Fibroblast of lung (primary cell): ENCODE measurements at regions not wholly inside any gene's neighbourhood (a gene's known extent, or its start where the extent isn't known, plus 50 kb on each side); places are given as distances from the start of the nearest gene placed in this dataset.

Experiments used
- DNase-seq, 2 donors: peaks; one replicate each; pipeline versions ENCODE4 v3.0.0 to v3.0.0-alpha.2; 2010; ENCODE audit warnings: low read depth in 2 of 2
- H2AFZ ChIP-seq: 2 replicates; pipeline ENCODE4 v1.5.1; 2012; ENCODE audit warnings: low read length, control low read depth, inconsistent platforms
- H3K27ac ChIP-seq: 2 replicates; pipeline ENCODE4 v1.5.1; 2011; ENCODE audit warnings: low read length, control low read depth; ENCODE audit not compliant: insufficient read depth
- H3K27me3 ChIP-seq: 2 replicates; pipeline ENCODE4 v1.5.1; 2011; ENCODE audit warnings: mild to moderate bottlenecking, low read length; ENCODE audit not compliant: control insufficient read depth, insufficient read depth
- H3K36me3 ChIP-seq: 2 replicates; pipeline ENCODE4 v1.5.1; 2011; ENCODE audit warnings: low read length; ENCODE audit not compliant: control insufficient read depth, insufficient read depth
- H3K4me1 ChIP-seq: 2 replicates; pipeline ENCODE4 v1.5.1; 2011; ENCODE audit warnings: low read length; ENCODE audit not compliant: control insufficient read depth, insufficient read depth; ENCODE audit errors: extremely low read depth
- H3K4me2 ChIP-seq: 2 replicates; pipeline ENCODE4 v1.5.1; 2011; ENCODE audit warnings: low read length, control low read depth; ENCODE audit not compliant: insufficient read depth; ENCODE audit errors: extremely low read depth
- H3K4me3 ChIP-seq, 4 experiments: fragments of 200-600 bp in 1 of 4; sonication (generic) in 1 of 4; replicated peaks in 1 of 4; 2 replicates each; pipeline ENCODE4 v1.5.1; 2011 to 2016; ENCODE audit warnings: low read length in 4 of 4, low read depth in 3 of 4, mild to moderate bottlenecking in 3 of 4, control low read depth in 2 of 4, inconsistent platforms in 1 of 4, mixed read lengths in 1 of 4; ENCODE audit not compliant: insufficient read depth in 1 of 4; ENCODE audit errors: control extremely low read depth in 1 of 4
- H3K79me2 ChIP-seq: 2 replicates; pipeline ENCODE4 v1.5.1; 2012; ENCODE audit warnings: mild to moderate bottlenecking, low read length, inconsistent platforms; ENCODE audit not compliant: control insufficient read depth, insufficient read depth
- H3K9ac ChIP-seq: 2 replicates; pipeline ENCODE4 v1.5.1; 2011; ENCODE audit warnings: mild to moderate bottlenecking, low read length, control low read depth; ENCODE audit not compliant: insufficient read depth
- H3K9me3 ChIP-seq: 2 replicates; pipeline ENCODE4 v1.5.1; 2012; ENCODE audit warnings: low read depth, low read length; ENCODE audit not compliant: control insufficient read depth, insufficient read depth
- H4K20me1 ChIP-seq: 2 replicates; pipeline ENCODE4 v1.5.1; 2011; ENCODE audit warnings: low read length; ENCODE audit not compliant: control insufficient read depth, insufficient read depth; ENCODE audit errors: extremely low read depth
- EZH2 ChIP-seq: IDR thresholded peaks from 2 replicates; pipeline ENCODE4 v1.5.1; 2012; ENCODE audit warnings: low read length, control low read depth, mild to moderate bottlenecking; ENCODE audit errors: missing control alignments
- TF ChIP-seq, protein P1 (sequence below), 2 donors: IDR thresholded peaks in 1 of 2; conservative IDR thresholded peaks in 1 of 2; 1 replicate in 1 of 2; 2 replicates in 1 of 2; pipeline ENCODE4 v1.5.1; 2011 to 2012; ENCODE audit warnings: low read length in 2 of 2, control low read depth in 1 of 2, inconsistent platforms in 1 of 2, low read depth in 1 of 2, mild to moderate bottlenecking in 1 of 2

DNA sequence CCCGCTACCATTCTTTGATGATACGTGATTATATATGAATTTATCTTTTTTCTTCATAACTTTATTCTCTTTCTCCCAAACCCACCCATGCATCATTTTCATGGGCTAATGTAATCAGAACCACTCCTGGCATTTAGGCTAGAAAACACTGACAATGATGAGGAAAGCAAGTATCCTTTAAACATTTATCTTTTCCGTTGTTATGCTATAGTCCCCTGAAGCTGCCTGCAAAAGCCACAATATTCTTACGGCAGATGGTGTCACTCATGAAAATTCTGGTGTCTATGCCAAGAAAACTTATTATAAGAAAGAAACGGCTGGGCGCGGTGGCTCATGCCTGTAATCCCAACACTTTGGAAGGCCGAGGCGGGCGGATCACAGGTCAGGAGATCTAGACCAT lies 221.8 kb upstream of the CTAGE1 start:
- Histone ChIP-seq H3K4me3 (no peak overlapping the region), H3K9me3 (no peaks in the 10 kb centered on the region), H3K27me3 (no peaks in the 10 kb centered on the region), H2AFZ (no peak overlapping the region), H3K4me2 (peak overlapping the region; percentile 44), H3K79me2 (no peaks in the 10 kb centered on the region), H4K20me1 (no peaks in the 10 kb centered on the region), H3K4me1 (peaks cover 9% of the 10 kb centered on the region), H3K36me3 (no peaks in the 10 kb centered on the region), H3K9ac (no peak overlapping the region), H3K27ac (peak overlapping the region; percentile 39)
- peak; percentile 51 to 74 for DNase-seq
- TF ChIP-seq, protein P1, sequence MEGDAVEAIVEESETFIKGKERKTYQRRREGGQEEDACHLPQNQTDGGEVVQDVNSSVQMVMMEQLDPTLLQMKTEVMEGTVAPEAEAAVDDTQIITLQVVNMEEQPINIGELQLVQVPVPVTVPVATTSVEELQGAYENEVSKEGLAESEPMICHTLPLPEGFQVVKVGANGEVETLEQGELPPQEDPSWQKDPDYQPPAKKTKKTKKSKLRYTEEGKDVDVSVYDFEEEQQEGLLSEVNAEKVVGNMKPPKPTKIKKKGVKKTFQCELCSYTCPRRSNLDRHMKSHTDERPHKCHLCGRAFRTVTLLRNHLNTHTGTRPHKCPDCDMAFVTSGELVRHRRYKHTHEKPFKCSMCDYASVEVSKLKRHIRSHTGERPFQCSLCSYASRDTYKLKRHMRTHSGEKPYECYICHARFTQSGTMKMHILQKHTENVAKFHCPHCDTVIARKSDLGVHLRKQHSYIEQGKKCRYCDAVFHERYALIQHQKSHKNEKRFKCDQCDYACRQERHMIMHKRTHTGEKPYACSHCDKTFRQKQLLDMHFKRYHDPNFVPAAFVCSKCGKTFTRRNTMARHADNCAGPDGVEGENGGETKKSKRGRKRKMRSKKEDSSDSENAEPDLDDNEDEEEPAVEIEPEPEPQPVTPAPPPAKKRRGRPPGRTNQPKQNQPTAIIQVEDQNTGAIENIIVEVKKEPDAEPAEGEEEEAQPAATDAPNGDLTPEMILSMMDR (conservative IDR thresholded peaks at IDR 0.05 in 1 of 2, IDR thresholded peaks at IDR 0.05 in 1 of 2; ENCODE audit: low read depth in 1 of 2, low read length in 2 of 2) = no peak
- no peak for TF ChIP-seq EZH2

DNA sequence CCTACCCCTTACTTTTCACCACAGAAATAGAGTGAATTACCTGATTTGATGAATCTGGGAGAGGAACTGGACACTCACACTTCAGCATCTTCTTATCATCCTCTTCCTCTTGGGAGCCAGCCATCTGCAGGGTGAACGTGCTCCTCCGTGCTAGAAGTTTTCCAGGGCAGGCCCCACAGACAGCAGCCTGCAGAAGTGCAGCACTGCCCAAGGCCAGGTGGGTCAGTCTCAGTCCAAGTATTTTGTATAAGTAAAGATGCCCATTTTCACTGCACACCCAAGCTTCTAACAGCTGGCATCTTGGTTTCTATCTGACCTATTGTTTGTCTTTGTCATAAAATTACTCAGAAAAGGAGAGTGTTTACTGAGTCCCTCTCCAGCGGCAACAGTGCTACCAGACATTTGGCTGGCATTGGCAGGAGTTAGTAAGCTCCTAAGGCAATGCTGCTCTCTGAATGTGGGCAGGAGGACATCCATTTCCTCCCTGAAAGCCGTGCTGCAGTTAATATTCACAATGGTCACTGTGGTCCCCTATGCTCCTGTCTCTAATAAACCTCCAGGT lies 222.6 kb upstream of the CTAGE1 start:
- peaks cover 9% of the 10 kb centered on the region for H3K4me1 ChIP-seq
- H4K20me1 ChIP-seq = no peaks in the 10 kb centered on the region
- H3K27me3 ChIP-seq = no peaks in the 10 kb centered on the region
- no peak overlapping the region for H3K9ac ChIP-seq
- no peaks in the 10 kb centered on the region for H3K9me3 ChIP-seq
- DNase-seq = no peak
- H3K4me2 ChIP-seq = no peak overlapping the region
- no peak overlapping the region for H2AFZ ChIP-seq
- H3K36me3 ChIP-seq = no peaks in the 10 kb centered on the region
- TF ChIP-seq, protein P1 (conservative IDR thresholded peaks at IDR 0.05 in 1 of 2, IDR thresholded peaks at IDR 0.05 in 1 of 2; ENCODE audit: low read depth in 1 of 2, low read length in 2 of 2) = no peak
- TF ChIP-seq EZH2 = no peak
- H3K27ac ChIP-seq = no peak overlapping the region
- no peak overlapping the region for H3K4me3 ChIP-seq
- no peaks in the 10 kb centered on the region for H3K79me2 ChIP-seq

DNA sequence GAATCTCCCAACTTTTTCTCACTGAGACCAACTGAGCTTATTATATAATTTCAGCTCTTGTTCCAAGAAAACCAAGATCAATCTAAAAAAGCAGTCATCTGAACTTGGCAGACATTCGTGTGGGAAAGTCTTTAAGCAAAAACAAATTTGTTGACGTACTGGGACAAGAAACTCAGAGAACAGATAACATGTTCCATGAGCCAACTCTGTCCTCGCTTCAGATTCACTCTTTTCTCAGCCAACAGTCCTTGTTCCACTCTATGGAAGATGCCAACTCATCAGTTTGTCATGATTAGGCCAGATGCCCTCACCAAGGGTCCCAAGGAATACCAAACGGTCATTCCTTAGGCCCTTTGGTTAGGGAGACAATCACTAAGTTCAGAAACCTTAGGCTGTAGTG lies 224.2 kb upstream of the CTAGE1 start:
- Histone ChIP-seq H3K9ac (no peak overlapping the region), H3K79me2 (no peaks in the 10 kb centered on the region), H3K27ac (no peak overlapping the region), H3K27me3 (no peaks in the 10 kb centered on the region), H3K9me3 (no peaks in the 10 kb centered on the region), H3K4me1 (peaks cover 9% of the 10 kb centered on the region), H3K4me3 (no peak overlapping the region), H4K20me1 (no peaks in the 10 kb centered on the region), H3K4me2 (no peak overlapping the region), H3K36me3 (no peaks in the 10 kb centered on the region), H2AFZ (no peak overlapping the region)
- TF ChIP-seq, protein P1 (conservative IDR thresholded peaks at IDR 0.05 in 1 of 2, IDR thresholded peaks at IDR 0.05 in 1 of 2; ENCODE audit: low read depth in 1 of 2, low read length in 2 of 2) = no peak
- TF ChIP-seq EZH2 = no peak
- DNase-seq = no peak
